ENCODE measurements at regions not wholly inside any gene's neighbourhood (a gene's known extent, or its start where the extent isn't known, plus 50 kb on each side); places are given as distances from the start of the nearest gene placed in this dataset.

DNA sequence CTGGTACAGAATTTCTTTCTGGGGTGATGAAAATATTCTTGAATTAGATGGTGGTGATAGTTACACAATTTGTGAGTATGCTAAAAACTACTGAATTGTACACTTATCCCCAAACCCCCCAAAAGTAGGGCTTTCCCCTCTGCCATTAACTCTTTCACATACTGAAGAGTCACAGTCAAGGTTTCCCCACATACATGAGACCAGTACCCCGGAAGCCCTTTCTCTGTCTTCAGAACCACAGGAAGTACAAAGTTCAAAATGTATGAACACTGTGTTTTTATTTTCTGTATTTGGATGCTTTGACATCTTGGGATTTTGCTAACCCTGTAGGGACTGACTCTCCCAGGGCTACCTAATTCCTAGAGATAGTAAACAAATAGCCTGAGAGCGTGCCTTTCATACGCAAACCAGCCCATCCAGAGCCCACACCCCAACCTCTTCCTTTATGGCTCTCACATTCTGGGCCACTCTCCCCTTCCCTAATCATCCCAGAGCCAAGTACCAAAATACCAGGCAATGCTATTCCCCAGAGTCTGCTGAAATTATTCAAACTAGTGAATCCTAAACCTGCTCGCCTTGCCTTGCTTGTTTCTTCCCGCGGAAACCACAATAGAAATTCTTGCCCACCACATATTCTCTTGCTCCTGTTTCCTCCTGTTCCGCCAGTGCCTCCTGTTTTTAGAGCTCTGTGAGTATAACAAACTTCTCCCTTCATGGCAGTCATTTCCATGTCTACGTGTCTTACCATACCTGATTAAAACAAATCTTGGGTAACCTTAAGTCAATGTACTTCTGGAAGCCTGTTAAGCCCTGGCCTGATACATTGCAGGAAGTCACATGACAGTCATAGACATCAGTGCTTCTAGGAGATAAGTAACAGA is 524.8 kb downstream of the FUT8 start:
- no peak overlapping the region for H3K4me3 ChIP-seq (ENCODE audit: low read length)
- TF ChIP-seq, protein P1, sequence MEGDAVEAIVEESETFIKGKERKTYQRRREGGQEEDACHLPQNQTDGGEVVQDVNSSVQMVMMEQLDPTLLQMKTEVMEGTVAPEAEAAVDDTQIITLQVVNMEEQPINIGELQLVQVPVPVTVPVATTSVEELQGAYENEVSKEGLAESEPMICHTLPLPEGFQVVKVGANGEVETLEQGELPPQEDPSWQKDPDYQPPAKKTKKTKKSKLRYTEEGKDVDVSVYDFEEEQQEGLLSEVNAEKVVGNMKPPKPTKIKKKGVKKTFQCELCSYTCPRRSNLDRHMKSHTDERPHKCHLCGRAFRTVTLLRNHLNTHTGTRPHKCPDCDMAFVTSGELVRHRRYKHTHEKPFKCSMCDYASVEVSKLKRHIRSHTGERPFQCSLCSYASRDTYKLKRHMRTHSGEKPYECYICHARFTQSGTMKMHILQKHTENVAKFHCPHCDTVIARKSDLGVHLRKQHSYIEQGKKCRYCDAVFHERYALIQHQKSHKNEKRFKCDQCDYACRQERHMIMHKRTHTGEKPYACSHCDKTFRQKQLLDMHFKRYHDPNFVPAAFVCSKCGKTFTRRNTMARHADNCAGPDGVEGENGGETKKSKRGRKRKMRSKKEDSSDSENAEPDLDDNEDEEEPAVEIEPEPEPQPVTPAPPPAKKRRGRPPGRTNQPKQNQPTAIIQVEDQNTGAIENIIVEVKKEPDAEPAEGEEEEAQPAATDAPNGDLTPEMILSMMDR (IDR thresholded peaks at IDR 0.05; ENCODE audit: insufficient read depth, low read depth, low read length, missing control alignments): no peak
- DNase-seq (ENCODE audit: low read depth): no peak

DNA sequence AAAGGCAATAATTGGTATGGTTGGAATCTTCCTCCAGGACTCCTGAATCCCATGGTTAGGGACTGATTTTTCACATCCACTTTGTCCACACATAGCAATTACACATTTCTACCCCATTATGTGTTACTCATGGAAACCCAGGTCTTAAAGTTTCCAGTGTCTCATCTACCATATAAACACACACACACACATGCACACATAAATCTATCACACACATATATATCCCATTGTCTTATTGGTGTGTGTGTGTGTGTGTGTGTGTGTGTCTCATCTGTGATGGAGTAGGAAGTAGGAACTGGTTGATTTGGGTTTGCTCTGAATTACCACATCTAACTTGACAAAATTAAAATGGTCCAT is 525.4 kb downstream of the FUT8 start:
- no peak for DNase-seq (ENCODE audit: low read depth)
- no peak overlapping the region for H3K4me3 ChIP-seq (ENCODE audit: low read length)
- TF ChIP-seq, protein P1 (IDR thresholded peaks at IDR 0.05; ENCODE audit: insufficient read depth, low read depth, low read length, missing control alignments): no peak

GRCh38 chr14:65938738-65939137 is 526.2 kb downstream of the FUT8 start:
- no peak overlapping the region for H3K4me3 ChIP-seq (ENCODE audit: low read length)
- DNase-seq (ENCODE audit: low read depth): no peak
- TF ChIP-seq, protein P1 (IDR thresholded peaks at IDR 0.05; ENCODE audit: insufficient read depth, low read depth, low read length, missing control alignments): no peak

DNA sequence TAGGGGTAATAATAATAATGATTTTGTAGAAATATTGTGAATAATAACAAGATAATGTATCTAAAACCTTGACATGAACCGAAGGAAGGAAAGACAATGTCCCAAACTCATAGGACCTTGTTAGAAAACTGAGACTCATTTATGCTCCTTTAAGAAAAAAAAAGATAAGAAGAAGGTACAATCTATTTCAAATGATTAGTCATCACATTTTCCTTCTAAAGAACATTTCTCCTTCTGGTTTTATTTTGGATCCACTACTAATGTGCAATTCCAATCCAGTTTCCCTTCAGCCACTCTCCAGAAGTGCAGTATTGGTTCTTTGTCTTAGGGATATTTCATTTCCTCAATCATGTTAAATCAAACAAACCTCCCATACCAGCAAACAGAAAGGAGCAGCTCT is 526.7 kb downstream of the FUT8 start:
- H3K4me3 ChIP-seq (ENCODE audit: low read length): no peak overlapping the region
- DNase-seq (ENCODE audit: low read depth): no peak
- TF ChIP-seq, protein P1 (IDR thresholded peaks at IDR 0.05; ENCODE audit: insufficient read depth, low read depth, low read length, missing control alignments): no peak

DNA sequence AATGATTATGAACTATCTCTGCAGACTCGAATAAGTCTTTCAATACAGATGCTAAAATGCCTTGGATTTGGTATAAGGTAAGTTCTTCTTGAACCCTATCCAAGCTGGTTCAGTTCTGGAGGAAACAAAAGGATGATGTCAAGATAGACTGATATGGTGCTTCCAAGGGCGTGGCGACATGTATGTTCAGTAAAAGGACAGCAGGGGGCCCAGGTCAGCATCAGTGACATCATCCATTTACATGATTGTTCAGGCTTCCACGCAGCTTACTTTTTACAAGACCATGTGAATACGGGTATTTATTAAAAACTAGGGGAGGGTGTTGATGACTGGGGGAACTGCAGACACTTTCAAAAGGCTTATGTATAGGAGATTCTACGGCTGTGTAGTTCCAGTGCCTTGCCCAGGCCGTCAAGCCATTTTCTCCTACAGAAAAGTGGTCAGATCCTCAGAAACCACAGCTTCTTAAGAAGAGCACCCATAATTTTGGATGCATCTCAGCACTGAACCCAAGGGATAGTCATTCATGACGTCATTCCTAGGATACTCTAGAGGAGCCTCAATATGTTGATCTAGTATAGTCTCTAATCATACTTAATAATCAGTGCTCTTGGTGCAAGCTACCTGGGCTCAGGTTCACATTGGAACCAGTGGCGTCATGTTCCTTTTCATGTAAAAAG is 527.7 kb downstream of the FUT8 start:
- TF ChIP-seq, protein P1 (IDR thresholded peaks at IDR 0.05; ENCODE audit: insufficient read depth, low read depth, low read length, missing control alignments): peak; percentile 10
- H3K4me3 ChIP-seq (ENCODE audit: low read length): no peak overlapping the region
- peak; percentile 28 for DNase-seq (ENCODE audit: low read depth)

GRCh38 chr14:65941091-65941490 is 528.6 kb downstream of the FUT8 start:
- no peak for DNase-seq (ENCODE audit: low read depth)
- TF ChIP-seq, protein P1 (IDR thresholded peaks at IDR 0.05; ENCODE audit: insufficient read depth, low read depth, low read length, missing control alignments): no peak
- H3K4me3 ChIP-seq (ENCODE audit: low read length): no peak overlapping the region

All from epithelial cell of esophagus (primary cell).